ENCODE measurements at regions not wholly inside any gene's neighbourhood (a gene's known extent, or its start where the extent isn't known, plus 50 kb on each side); places are given as distances from the start of the nearest gene placed in this dataset.

DNA sequence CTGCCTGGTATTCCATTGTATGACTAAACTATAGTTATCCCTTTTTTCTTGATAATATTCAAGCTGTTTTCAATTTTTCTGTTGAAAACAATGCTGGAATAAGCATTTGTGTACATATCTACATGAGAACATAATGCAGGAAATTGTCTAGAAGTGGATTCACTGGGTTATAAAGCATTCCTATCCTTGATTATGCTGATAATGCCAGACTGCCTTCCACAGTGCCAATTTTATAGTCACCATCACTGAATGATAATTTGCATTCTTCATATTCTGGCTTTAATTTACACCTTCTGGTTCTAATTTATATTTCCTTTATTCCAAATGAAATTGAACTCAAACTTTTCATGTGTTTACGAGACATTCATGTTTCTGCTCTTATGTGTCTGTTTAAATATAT, 651.0 kb upstream of the PLXNA2 start:
- ChIA-PET CTCF (interaction anchor here (0.6 kb wide), 1 partner anchor 316 kb away, joined by 3 read pairs; no protein-coding TSS in a partner anchor), POLR2A (no interaction called here)
- ATAC-seq = no peak
- intact Hi-C loops (cut with micrococcal nuclease; ENCODE audit: unreplicated experiment) = no loop called here
- Histone ChIP-seq H3K4me1 (ENCODE audit: control insufficient read depth, insufficient read depth, low read length) (no peaks in the 10 kb centered on the region), H3K27me3 (ENCODE audit: control insufficient read depth, insufficient read depth, low read length) (no peaks in the 10 kb centered on the region), H3K27ac (ENCODE audit: low read length) (no peak overlapping the region), H3K36me3 (ENCODE audit: control insufficient read depth, insufficient read depth, low read length) (no peaks in the 10 kb centered on the region; the same call in 1 of the 2 replicates), H3K9me3 (ENCODE audit: control insufficient read depth, insufficient read depth, low read depth, low read length) (no peaks in the 10 kb centered on the region), H3K4me3 (ENCODE audit: low read depth in 2 of 2, low read length in 2 of 2) (no peak overlapping the region)
- TF ChIP-seq, protein P1, sequence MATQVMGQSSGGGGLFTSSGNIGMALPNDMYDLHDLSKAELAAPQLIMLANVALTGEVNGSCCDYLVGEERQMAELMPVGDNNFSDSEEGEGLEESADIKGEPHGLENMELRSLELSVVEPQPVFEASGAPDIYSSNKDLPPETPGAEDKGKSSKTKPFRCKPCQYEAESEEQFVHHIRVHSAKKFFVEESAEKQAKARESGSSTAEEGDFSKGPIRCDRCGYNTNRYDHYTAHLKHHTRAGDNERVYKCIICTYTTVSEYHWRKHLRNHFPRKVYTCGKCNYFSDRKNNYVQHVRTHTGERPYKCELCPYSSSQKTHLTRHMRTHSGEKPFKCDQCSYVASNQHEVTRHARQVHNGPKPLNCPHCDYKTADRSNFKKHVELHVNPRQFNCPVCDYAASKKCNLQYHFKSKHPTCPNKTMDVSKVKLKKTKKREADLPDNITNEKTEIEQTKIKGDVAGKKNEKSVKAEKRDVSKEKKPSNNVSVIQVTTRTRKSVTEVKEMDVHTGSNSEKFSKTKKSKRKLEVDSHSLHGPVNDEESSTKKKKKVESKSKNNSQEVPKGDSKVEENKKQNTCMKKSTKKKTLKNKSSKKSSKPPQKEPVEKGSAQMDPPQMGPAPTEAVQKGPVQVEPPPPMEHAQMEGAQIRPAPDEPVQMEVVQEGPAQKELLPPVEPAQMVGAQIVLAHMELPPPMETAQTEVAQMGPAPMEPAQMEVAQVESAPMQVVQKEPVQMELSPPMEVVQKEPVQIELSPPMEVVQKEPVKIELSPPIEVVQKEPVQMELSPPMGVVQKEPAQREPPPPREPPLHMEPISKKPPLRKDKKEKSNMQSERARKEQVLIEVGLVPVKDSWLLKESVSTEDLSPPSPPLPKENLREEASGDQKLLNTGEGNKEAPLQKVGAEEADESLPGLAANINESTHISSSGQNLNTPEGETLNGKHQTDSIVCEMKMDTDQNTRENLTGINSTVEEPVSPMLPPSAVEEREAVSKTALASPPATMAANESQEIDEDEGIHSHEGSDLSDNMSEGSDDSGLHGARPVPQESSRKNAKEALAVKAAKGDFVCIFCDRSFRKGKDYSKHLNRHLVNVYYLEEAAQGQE (IDR thresholded peaks at IDR 0.05; ENCODE audit: insufficient read depth in 1 of 2, low read depth in 2 of 2, low read length in 1 of 2) = no peak
- no peak for TF ChIP-seq SIN3A (IDR thresholded peaks at IDR 0.05; ENCODE audit: borderline replicate concordance, insufficient read depth, low read depth, low read length)
- TF ChIP-seq POLR2AphosphoS5 (IDR thresholded peaks at IDR 0.05; ENCODE audit: low read depth, low read length) = no peak
- TF ChIP-seq TCF7L2 (IDR thresholded peaks at IDR 0.05; ENCODE audit: low read depth, low read length) = no peak
- TF ChIP-seq, protein P2, sequence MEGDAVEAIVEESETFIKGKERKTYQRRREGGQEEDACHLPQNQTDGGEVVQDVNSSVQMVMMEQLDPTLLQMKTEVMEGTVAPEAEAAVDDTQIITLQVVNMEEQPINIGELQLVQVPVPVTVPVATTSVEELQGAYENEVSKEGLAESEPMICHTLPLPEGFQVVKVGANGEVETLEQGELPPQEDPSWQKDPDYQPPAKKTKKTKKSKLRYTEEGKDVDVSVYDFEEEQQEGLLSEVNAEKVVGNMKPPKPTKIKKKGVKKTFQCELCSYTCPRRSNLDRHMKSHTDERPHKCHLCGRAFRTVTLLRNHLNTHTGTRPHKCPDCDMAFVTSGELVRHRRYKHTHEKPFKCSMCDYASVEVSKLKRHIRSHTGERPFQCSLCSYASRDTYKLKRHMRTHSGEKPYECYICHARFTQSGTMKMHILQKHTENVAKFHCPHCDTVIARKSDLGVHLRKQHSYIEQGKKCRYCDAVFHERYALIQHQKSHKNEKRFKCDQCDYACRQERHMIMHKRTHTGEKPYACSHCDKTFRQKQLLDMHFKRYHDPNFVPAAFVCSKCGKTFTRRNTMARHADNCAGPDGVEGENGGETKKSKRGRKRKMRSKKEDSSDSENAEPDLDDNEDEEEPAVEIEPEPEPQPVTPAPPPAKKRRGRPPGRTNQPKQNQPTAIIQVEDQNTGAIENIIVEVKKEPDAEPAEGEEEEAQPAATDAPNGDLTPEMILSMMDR (IDR thresholded peaks at IDR 0.05) = no peak
- DNase-seq (ENCODE audit: low read depth, low spot score) = no peak
- in situ Hi-C loops (cut with HindIII; ENCODE audit: low pct_unique_long_range_greater_than_20kb, low sequenced_read_pairs) = no loop called here
- BruUV-seq (replicated peaks) = no TSS peak

DNA sequence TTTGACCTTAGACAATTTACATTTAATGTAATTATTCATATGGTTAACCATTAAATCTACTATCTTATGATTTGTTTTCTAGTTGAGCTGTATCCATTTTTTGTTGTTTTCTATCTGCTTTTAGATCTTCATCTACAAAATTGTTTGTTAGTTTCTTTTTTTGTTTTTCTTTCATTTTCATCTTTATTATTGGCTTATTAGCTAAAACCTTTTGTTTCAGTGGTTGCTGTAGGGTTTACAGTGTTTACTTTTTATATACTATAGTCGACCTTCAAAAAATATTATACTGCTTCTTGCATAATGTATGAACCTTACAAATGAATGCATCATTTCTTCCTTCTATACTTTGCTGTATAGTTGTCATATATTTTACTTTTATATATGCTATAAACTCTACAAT, 651.6 kb upstream of the PLXNA2 start:
- Histone ChIP-seq H3K27ac (ENCODE audit: low read length) (no peak overlapping the region), H3K36me3 (ENCODE audit: control insufficient read depth, insufficient read depth, low read length) (no peaks in the 10 kb centered on the region; the same call in 1 of the 2 replicates), H3K4me1 (ENCODE audit: control insufficient read depth, insufficient read depth, low read length) (no peaks in the 10 kb centered on the region), H3K9me3 (ENCODE audit: control insufficient read depth, insufficient read depth, low read depth, low read length) (no peaks in the 10 kb centered on the region), H3K27me3 (ENCODE audit: control insufficient read depth, insufficient read depth, low read length) (no peaks in the 10 kb centered on the region), H3K4me3 (ENCODE audit: low read depth in 2 of 2, low read length in 2 of 2) (no peak overlapping the region)
- BruUV-seq (replicated peaks) = no TSS peak
- ChIA-PET POLR2A (no interaction called here), CTCF (no interaction called here)
- DNase-seq (ENCODE audit: low read depth, low spot score) = no peak
- intact Hi-C loops (cut with micrococcal nuclease; ENCODE audit: unreplicated experiment) (no loop called here), in situ Hi-C loops (cut with HindIII; ENCODE audit: low pct_unique_long_range_greater_than_20kb, low sequenced_read_pairs) (no loop called here)
- TF ChIP-seq SIN3A (IDR thresholded peaks at IDR 0.05; ENCODE audit: borderline replicate concordance, insufficient read depth, low read depth, low read length) (no peak), POLR2AphosphoS5 (IDR thresholded peaks at IDR 0.05; ENCODE audit: low read depth, low read length) (no peak), TCF7L2 (IDR thresholded peaks at IDR 0.05; ENCODE audit: low read depth, low read length) (no peak)
- TF ChIP-seq, protein P2 (IDR thresholded peaks at IDR 0.05) = no peak
- TF ChIP-seq, protein P1 (IDR thresholded peaks at IDR 0.05; ENCODE audit: insufficient read depth in 1 of 2, low read depth in 2 of 2, low read length in 1 of 2) = no peak
- no peak for ATAC-seq
